ENCODE measurements at regions not wholly inside any gene's neighbourhood (a gene's known extent, or its start where the extent isn't known, plus 50 kb on each side); places are given as distances from the start of the nearest gene placed in this dataset.
"Not testable (repeated sequence)": the region's sequence is repeated elsewhere in the genome, so short reads cannot be mapped to it uniquely, and the experiment has no call there.

- no peak overlapping the region for H3K27ac ChIP-seq (ENCODE audit: low read depth in 1 of 2, low read length in 2 of 2)
- DNase-seq: no peak
- TF ChIP-seq CTCF (IDR thresholded peaks at IDR 0.05): no peak
- H3K27me3 ChIP-seq (ENCODE audit: control insufficient read depth in 2 of 2, insufficient read depth in 2 of 2, low read length in 2 of 2): peaks cover 52 to 64% of the 10 kb centered on the region in 2 donors
- no peaks in the 10 kb centered on the region for H3K36me3 ChIP-seq (replicated peaks in 1 of 2; ENCODE audit: control insufficient read depth in 1 of 2, insufficient read depth in 2 of 2, low read length in 2 of 2)
- H3K9me3 ChIP-seq (replicated peaks in 1 of 2; ENCODE audit: control insufficient read depth in 1 of 2, insufficient read depth in 1 of 2, low read length in 2 of 2): peaks cover 0 to 29% of the 10 kb centered on the region in 2 donors
- no peaks in the 10 kb centered on the region for H4K20me1 ChIP-seq (ENCODE audit: insufficient read depth, low read length)
- Mint-ChIP-seq H3K4me1 (peaks cover 11% of the 10 kb centered on the region), H3K27me3 (ENCODE audit: low read depth in 3 of 3) (peaks cover 54 to 79% (median 58%) of the 10 kb centered on the region in 3 donors), H3K27ac (no peak overlapping the region), H3K36me3 (peaks cover 0 to 3% of the 10 kb centered on the region in 2 donors), H3K9me3 (peaks cover 0 to 10% (median 6%) of the 10 kb centered on the region in 7 donors), H3K4me3 (peak overlapping the region in 1 of 2 donors; percentile 58)
- intact Hi-C loops (cut with micrococcal nuclease): no loop called here
- no peak overlapping the region for H3K9ac ChIP-seq (ENCODE audit: insufficient read depth, low read length, poor library complexity, severe bottlenecking)
- no peaks in the 10 kb centered on the region for H3K79me2 ChIP-seq (ENCODE audit: insufficient read depth, low read length)
- no peak overlapping the region for H3K4me3 ChIP-seq (replicated peaks in 1 of 3; ENCODE audit: low read depth in 2 of 3, low read length in 3 of 3)
- H2AFZ ChIP-seq (ENCODE audit: insufficient read depth, low read depth, low read length, poor library complexity, severe bottlenecking): no peak overlapping the region
- H3K4me2 ChIP-seq (replicated peaks; ENCODE audit: extremely low read depth, low read length, poor library complexity, severe bottlenecking): no peak overlapping the region
- H3K4me1 ChIP-seq (ENCODE audit: control insufficient read depth in 1 of 2, insufficient read depth in 2 of 2, low read length in 2 of 2): no peaks in the 10 kb centered on the region
- WGBS (ENCODE audit: insufficient coverage): no CpG with 5 or more reads among the region's 3 CpGs
These were observed 163.4 kb upstream of the CACNA1E start for GRCh38 chr1:181319907-181320306.

GRCh38 chr1:181324797-181325616 lies 158.3 kb upstream of the CACNA1E start:
- Histone ChIP-seq H3K4me1 (ENCODE audit: control insufficient read depth in 1 of 2, insufficient read depth in 2 of 2, low read length in 2 of 2) (no peaks in the 10 kb centered on the region), H3K36me3 (replicated peaks in 1 of 2; ENCODE audit: control insufficient read depth in 1 of 2, insufficient read depth in 2 of 2, low read length in 2 of 2) (no peaks in the 10 kb centered on the region), H2AFZ (ENCODE audit: insufficient read depth, low read depth, low read length, poor library complexity, severe bottlenecking) (no peak overlapping the region), H4K20me1 (ENCODE audit: insufficient read depth, low read length) (no peaks in the 10 kb centered on the region), H3K4me2 (replicated peaks; ENCODE audit: extremely low read depth, low read length, poor library complexity, severe bottlenecking) (no peak overlapping the region), H3K27me3 (ENCODE audit: control insufficient read depth in 2 of 2, insufficient read depth in 2 of 2, low read length in 2 of 2) (peaks cover 7 to 15% of the 10 kb centered on the region in 2 donors), H3K9ac (ENCODE audit: insufficient read depth, low read length, poor library complexity, severe bottlenecking) (no peak overlapping the region), H3K4me3 (replicated peaks in 1 of 3; ENCODE audit: low read depth in 2 of 3, low read length in 3 of 3) (no peak overlapping the region), H3K9me3 (replicated peaks in 1 of 2; ENCODE audit: control insufficient read depth in 1 of 2, insufficient read depth in 1 of 2, low read length in 2 of 2) (peaks cover 0 to under 1% of the 10 kb centered on the region in 2 donors), H3K27ac (ENCODE audit: low read depth in 1 of 2, low read length in 2 of 2) (no peak overlapping the region), H3K79me2 (ENCODE audit: insufficient read depth, low read length) (no peaks in the 10 kb centered on the region)
- peaks cover 14 to 35% (median 14%) of the 10 kb centered on the region in 3 donors for H3K27me3 Mint-ChIP-seq (ENCODE audit: low read depth in 3 of 3)
- TF ChIP-seq CTCF (IDR thresholded peaks at IDR 0.05): no peak
- DNase-seq: no peak
- H3K4me1 Mint-ChIP-seq: no peaks in the 10 kb centered on the region
- peaks cover 0 to 8% (median 0%) of the 10 kb centered on the region in 7 donors for H3K9me3 Mint-ChIP-seq
- 58% methylated on average over 4 of the region's 11 CpGs for WGBS (ENCODE audit: insufficient coverage)
- H3K27ac Mint-ChIP-seq: no peak overlapping the region
- intact Hi-C loops (cut with micrococcal nuclease): no loop called here
- no peaks in the 10 kb centered on the region for H3K36me3 Mint-ChIP-seq
- H3K4me3 Mint-ChIP-seq: no peak overlapping the region

GRCh38 chr1:181325765-181326164 lies 157.6 kb upstream of the CACNA1E start:
- H3K27me3 Mint-ChIP-seq (ENCODE audit: low read depth in 3 of 3): peaks cover 10 to 30% (median 17%) of the 10 kb centered on the region in 3 donors
- H3K27ac Mint-ChIP-seq; H3K4me3 Mint-ChIP-seq; H3K4me1 Mint-ChIP-seq; H3K36me3 Mint-ChIP-seq; H3K27me3 ChIP-seq (ENCODE audit: control insufficient read depth in 2 of 2, insufficient read depth in 2 of 2, low read length in 2 of 2); H3K27ac ChIP-seq (ENCODE audit: low read depth in 1 of 2, low read length in 2 of 2); H3K9ac ChIP-seq (ENCODE audit: insufficient read depth, low read length, poor library complexity, severe bottlenecking); H3K9me3 Mint-ChIP-seq; H3K4me1 ChIP-seq (ENCODE audit: control insufficient read depth in 1 of 2, insufficient read depth in 2 of 2, low read length in 2 of 2); H3K4me2 ChIP-seq (replicated peaks; ENCODE audit: extremely low read depth, low read length, poor library complexity, severe bottlenecking); intact Hi-C loops (cut with micrococcal nuclease); H3K9me3 ChIP-seq (replicated peaks in 1 of 2; ENCODE audit: control insufficient read depth in 1 of 2, insufficient read depth in 1 of 2, low read length in 2 of 2); H4K20me1 ChIP-seq (ENCODE audit: insufficient read depth, low read length); H3K79me2 ChIP-seq (ENCODE audit: insufficient read depth, low read length); H2AFZ ChIP-seq (ENCODE audit: insufficient read depth, low read depth, low read length, poor library complexity, severe bottlenecking); H3K4me3 ChIP-seq (replicated peaks in 1 of 3; ENCODE audit: low read depth in 2 of 3, low read length in 3 of 3); DNase-seq; H3K36me3 ChIP-seq (replicated peaks in 1 of 2; ENCODE audit: control insufficient read depth in 1 of 2, insufficient read depth in 2 of 2, low read length in 2 of 2): not testable (repeated sequence)
- WGBS (ENCODE audit: insufficient coverage): 74% methylated on average over 7 of the region's 18 CpGs

All from CD14-positive monocyte (primary cell).